ENCODE measurements at regions not wholly inside any gene's neighbourhood (a gene's known extent, or its start where the extent isn't known, plus 50 kb on each side); places are given as distances from the start of the nearest gene placed in this dataset.
A peak's percentile ranks its signal among the peaks of the same experiment; 100 is the strongest.

DNA sequence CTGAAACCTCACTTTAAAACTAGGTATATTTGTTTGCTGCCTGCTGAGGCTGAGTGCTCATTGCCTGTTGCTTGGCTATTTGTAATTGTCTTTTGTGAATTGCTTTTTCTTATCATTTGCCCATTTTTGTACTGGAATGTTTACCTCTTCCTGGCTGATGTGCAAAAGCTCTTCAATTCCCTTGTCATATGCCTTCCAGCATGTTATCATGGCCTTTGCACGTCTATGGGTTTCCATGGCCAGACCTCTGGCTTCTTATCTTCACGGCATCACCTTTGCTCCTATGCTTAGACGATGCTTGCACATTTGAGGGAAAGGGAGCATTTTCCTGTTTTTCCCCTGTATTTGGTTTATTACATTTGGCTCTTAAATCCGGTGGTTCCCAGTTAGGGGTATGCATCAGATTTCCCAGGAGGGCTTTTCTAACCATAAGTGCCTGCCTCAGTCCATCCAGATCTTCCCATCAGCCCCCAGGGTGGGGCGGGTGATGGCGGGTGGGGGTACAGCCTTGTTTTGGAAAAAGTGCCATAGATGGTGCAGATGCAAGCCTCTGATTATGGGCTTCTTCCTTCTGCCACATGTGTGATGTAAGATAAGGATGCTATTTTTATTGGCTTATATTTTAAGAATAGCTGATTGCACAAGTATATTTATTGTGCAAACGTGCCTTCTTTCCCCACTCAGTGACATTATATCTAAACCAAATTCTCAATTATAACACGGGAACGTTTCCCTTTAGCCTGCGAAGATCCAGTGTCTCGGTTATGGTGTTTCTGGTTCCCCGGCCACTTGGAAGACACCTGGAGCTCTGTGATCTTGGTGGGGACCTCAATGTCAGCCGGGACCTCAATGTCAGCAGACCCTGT lies 70.6 kb upstream of the SEPTIN5 start (continued):
- TF ChIP-seq CHD7 (IDR thresholded peaks at IDR 0.05; ENCODE audit: low read depth, low read length) = no peak
- TF ChIP-seq KDM1A (IDR thresholded peaks at IDR 0.05) = peak; percentile 80 to 88
- peak; percentile 42; the same call in 1 of the 2 replicates for TF ChIP-seq MAFK (IDR thresholded peaks at IDR 0.05; ENCODE audit: low read length)
- peak in 1 of 2 experiments; percentile 83; a peak in 2 of 4 replicates for TF ChIP-seq HDAC1 (IDR thresholded peaks at IDR 0.05)
- TF ChIP-seq MXI1 (IDR thresholded peaks at IDR 0.05; ENCODE audit: low read depth, low read length) = 0 out of 2 replicates have a peak, but pooled peaks have one; percentile 51
- peak; percentile 66 for TF ChIP-seq CREM (IDR thresholded peaks at IDR 0.05; ENCODE audit: low read depth)
- TF ChIP-seq MIER1 (IDR thresholded peaks at IDR 0.05; ENCODE audit: low read depth) = 0 out of 2 replicates have a peak, but pooled peaks have one; percentile 12
- peak; percentile 87 for TF ChIP-seq ADNP (tag; IDR thresholded peaks at IDR 0.05)
- 0 out of 2 replicates have a peak, but pooled peaks have one; percentile 39 for TF ChIP-seq HNRNPUL1 (IDR thresholded peaks at IDR 0.05; ENCODE audit: low read length)
- no peak; the same call in 1 of the 2 replicates for TF ChIP-seq TAF7 (tag; IDR thresholded peaks at IDR 0.05)
- TF ChIP-seq, protein P1, sequence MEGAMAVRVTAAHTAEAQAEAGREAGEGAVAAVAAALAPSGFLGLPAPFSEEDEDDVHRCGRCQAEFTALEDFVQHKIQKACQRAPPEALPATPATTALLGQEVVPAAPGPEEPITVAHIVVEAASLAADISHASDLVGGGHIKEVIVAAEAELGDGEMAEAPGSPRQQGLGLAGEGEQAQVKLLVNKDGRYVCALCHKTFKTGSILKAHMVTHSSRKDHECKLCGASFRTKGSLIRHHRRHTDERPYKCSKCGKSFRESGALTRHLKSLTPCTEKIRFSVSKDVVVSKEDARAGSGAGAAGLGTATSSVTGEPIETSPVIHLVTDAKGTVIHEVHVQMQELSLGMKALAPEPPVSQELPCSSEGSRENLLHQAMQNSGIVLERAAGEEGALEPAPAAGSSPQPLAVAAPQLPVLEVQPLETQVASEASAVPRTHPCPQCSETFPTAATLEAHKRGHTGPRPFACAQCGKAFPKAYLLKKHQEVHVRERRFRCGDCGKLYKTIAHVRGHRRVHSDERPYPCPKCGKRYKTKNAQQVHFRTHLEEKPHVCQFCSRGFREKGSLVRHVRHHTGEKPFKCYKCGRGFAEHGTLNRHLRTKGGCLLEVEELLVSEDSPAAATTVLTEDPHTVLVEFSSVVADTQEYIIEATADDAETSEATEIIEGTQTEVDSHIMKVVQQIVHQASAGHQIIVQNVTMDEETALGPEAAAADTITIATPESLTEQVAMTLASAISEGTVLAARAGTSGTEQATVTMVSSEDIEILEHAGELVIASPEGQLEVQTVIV (CRISPR knock-in tag; IDR thresholded peaks at IDR 0.05; ENCODE audit: borderline replicate concordance) = no peak
- peak; percentile 17; the same call in 1 of the 2 replicates for TF ChIP-seq GABPA (tag; conservative IDR thresholded peaks at IDR 0.05; ENCODE audit: low read depth)
- peak; percentile 95 for TF ChIP-seq ZNF644 (tag; IDR thresholded peaks at IDR 0.05; ENCODE audit: low read depth)
